GM19438 (cell line): ENCODE measurements at regions not wholly inside any gene's neighbourhood (a gene's known extent, or its start where the extent isn't known, plus 50 kb on each side); places are given as distances from the start of the nearest gene placed in this dataset.

Experiments used
- ATAC-seq: cut with Tn5 transposase; IDR thresholded peaks from one replicate; pipeline ENCODE4 v1.9.1; 2021; ENCODE audit warnings: low read depth; ENCODE audit not compliant: unreplicated experiment

- peak; percentile 99 for ATAC-seq
These were observed 120.9 kb downstream of the SAMMSON start for GRCh38 chr3:70120357-70120966.

- ATAC-seq: no peak
These were observed 127.7 kb downstream of the SAMMSON start for GRCh38 chr3:70127192-70127591.

GRCh38 chr3:70137366-70137765 is 137.8 kb downstream of the SAMMSON start:
- ATAC-seq: no peak

GRCh38 chr3:70138606-70139005 is 139.1 kb downstream of the SAMMSON start:
- ATAC-seq: no peak
